Parathyroid adenoma (tissue), 2 donors: ENCODE measurements at regions not wholly inside any gene's neighbourhood (a gene's known extent, or its start where the extent isn't known, plus 50 kb on each side); places are given as distances from the start of the nearest gene placed in this dataset.

Source experiments
- H2AFZ ChIP-seq: fragments of 300-600 bp; sonication (generic); one replicate; pipeline ENCODE4 v1.7.0; 2017; ENCODE audit warnings: antibody characterized with exemption, mild to moderate bottlenecking
- H3K27ac ChIP-seq: fragments of 300-600 bp; sonication (generic); one replicate; pipeline ENCODE4 v1.7.0; 2017
- H3K27me3 ChIP-seq: fragments of 300-600 bp; sonication (generic); one replicate; pipeline ENCODE4 v1.7.0; 2017; ENCODE audit warnings: low read length; ENCODE audit not compliant: control insufficient read depth, insufficient read depth
- H3K36me3 ChIP-seq: fragments of 300-600 bp; sonication (generic); one replicate; pipeline ENCODE4 v1.7.0; 2017; ENCODE audit warnings: low read length; ENCODE audit not compliant: control insufficient read depth, insufficient read depth
- H3K4me1 ChIP-seq: fragments of 300-600 bp; sonication (generic); one replicate; pipeline ENCODE4 v1.7.0; 2017; ENCODE audit warnings: control low read depth
- H3K4me2 ChIP-seq: fragments of 300-600 bp; sonication (generic); one replicate; pipeline ENCODE4 v1.7.0; 2017; ENCODE audit warnings: low read length
- H3K4me3 ChIP-seq: fragments of 300-600 bp; sonication (generic); one replicate; pipeline ENCODE4 v1.7.0; 2017; ENCODE audit warnings: low read depth, low read length
- H3K79me2 ChIP-seq: fragments of 300-600 bp; sonication (generic); one replicate; pipeline ENCODE4 v1.7.0; 2017; ENCODE audit warnings: control low read depth
- H3K9ac ChIP-seq: fragments of 300-600 bp; sonication (generic); one replicate; pipeline ENCODE4 v1.7.0; 2017; ENCODE audit warnings: mild to moderate bottlenecking
- H3K9me3 ChIP-seq: fragments of 300-600 bp; sonication (generic); one replicate; pipeline ENCODE4 v1.7.0; 2017; ENCODE audit warnings: low read length; ENCODE audit not compliant: control insufficient read depth
- TF ChIP-seq, protein P1 (sequence below): fragments of 300-600 bp; sonication (generic); IDR thresholded peaks from one replicate; pipeline ENCODE4 v1.7.0; 2017; ENCODE audit warnings: antibody characterized with exemption, mild to moderate bottlenecking
- donor health status: primary hyperparathyroidism.

DNA sequence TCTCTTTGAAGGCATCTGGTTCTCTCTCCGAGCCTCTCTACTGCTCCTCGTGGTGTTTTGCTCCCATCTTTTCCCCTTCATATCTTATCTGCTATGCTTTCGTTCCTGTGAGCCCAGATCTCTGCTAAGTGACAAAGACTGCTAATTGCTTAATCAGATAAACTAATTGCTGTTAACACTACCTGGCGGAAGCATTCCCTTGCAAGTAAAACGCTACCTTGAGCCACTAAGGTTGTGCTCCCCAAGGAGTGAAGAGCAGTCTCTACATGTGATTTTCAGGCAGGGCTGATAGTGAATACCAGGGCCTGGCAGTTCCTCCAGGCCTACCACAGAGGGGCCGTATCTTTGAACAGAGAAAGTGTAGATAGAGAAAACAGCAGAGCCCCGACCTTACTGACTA lies 244.0 kb upstream of the GATB start:
- Histone ChIP-seq H3K9ac (no peak overlapping the region), H3K4me1 (no peaks in the 10 kb centered on the region), H3K79me2 (no peaks in the 10 kb centered on the region), H3K4me2 (no peak overlapping the region), H3K27me3 (no peaks in the 10 kb centered on the region), H3K4me3 (no peak overlapping the region), H3K9me3 (no peaks in the 10 kb centered on the region), H3K36me3 (no peaks in the 10 kb centered on the region), H3K27ac (no peak overlapping the region), H2AFZ (no peak overlapping the region)
- TF ChIP-seq, protein P1, sequence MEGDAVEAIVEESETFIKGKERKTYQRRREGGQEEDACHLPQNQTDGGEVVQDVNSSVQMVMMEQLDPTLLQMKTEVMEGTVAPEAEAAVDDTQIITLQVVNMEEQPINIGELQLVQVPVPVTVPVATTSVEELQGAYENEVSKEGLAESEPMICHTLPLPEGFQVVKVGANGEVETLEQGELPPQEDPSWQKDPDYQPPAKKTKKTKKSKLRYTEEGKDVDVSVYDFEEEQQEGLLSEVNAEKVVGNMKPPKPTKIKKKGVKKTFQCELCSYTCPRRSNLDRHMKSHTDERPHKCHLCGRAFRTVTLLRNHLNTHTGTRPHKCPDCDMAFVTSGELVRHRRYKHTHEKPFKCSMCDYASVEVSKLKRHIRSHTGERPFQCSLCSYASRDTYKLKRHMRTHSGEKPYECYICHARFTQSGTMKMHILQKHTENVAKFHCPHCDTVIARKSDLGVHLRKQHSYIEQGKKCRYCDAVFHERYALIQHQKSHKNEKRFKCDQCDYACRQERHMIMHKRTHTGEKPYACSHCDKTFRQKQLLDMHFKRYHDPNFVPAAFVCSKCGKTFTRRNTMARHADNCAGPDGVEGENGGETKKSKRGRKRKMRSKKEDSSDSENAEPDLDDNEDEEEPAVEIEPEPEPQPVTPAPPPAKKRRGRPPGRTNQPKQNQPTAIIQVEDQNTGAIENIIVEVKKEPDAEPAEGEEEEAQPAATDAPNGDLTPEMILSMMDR, result no peak

DNA sequence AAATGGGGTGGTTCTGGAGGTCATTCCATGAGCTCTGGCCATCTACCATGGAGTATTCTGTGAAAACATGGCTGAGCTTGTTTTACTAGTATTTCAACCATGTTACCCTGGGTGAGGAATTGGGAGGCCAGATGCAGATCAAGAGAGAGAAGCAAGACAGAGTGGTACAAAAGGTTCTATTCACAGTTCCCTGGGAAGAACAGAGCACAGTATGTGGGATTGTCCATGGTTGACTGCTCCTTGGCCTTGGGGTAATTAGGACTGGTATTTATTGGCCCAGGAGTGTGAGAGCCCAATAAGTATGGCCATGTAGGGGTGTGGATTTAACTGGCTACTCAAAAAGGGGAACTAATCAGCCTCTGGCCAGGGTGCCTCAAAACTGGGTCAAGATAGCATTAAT lies 239.7 kb upstream of the GATB start:
- H3K4me3 ChIP-seq, result no peak overlapping the region
- H3K9ac ChIP-seq, result no peak overlapping the region
- H3K36me3 ChIP-seq, result no peaks in the 10 kb centered on the region
- H3K4me2 ChIP-seq, result no peak overlapping the region
- no peaks in the 10 kb centered on the region for H3K79me2 ChIP-seq
- TF ChIP-seq, protein P1, result no peak
- no peaks in the 10 kb centered on the region for H3K27me3 ChIP-seq
- H3K4me1 ChIP-seq, result no peaks in the 10 kb centered on the region
- no peak overlapping the region for H3K27ac ChIP-seq
- H2AFZ ChIP-seq, result no peak overlapping the region
- no peaks in the 10 kb centered on the region for H3K9me3 ChIP-seq

DNA sequence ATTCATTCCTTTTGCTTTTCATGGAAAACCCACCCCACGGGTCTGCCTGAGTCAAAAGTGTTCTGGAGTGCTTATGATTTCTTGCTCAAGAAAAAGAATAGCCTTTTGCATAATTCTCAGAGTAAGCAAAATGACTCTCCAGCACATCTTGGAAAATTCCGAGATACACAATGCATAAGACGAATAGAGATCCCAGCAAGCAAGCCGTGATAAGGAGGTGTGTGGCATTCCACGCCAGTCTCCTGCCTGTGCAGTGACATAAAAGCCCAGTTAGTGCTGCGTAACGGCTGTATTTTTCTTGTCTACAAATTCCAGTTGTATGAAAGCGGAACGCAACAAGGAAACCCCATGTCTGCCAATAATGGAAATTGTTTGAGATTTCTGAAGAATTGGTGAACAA lies 237.9 kb upstream of the GATB start:
- Histone ChIP-seq H3K9ac (no peak overlapping the region), H3K27ac (no peak overlapping the region), H2AFZ (no peak overlapping the region), H3K4me2 (no peak overlapping the region), H3K27me3 (no peaks in the 10 kb centered on the region), H3K79me2 (no peaks in the 10 kb centered on the region), H3K36me3 (no peaks in the 10 kb centered on the region), H3K9me3 (no peaks in the 10 kb centered on the region), H3K4me3 (no peak overlapping the region), H3K4me1 (no peaks in the 10 kb centered on the region)
- TF ChIP-seq, protein P1, result no peak

DNA sequence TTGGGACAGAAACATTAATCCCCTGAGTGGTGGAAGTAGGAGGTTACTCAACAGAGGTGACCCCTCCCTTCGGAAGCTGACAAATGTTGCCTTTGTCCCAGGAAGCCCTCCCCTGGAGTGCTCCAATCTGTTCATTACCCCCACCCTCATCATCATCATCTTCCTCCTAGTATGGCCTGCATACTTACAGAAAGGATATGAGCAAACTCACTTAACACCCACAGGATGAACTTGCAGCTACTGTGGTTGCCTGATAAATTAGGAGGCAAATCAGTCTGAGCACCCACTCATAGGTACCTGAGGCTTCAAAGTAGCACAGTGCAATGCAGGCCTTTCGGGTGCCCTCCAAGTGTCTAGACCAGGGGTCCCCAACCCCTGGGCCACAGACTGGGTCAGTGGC lies 236.7 kb upstream of the GATB start:
- Histone ChIP-seq H3K4me2 (no peak overlapping the region), H3K27me3 (no peaks in the 10 kb centered on the region), H3K9ac (no peak overlapping the region), H3K4me1 (no peaks in the 10 kb centered on the region), H3K79me2 (no peaks in the 10 kb centered on the region), H3K4me3 (no peak overlapping the region), H3K36me3 (no peaks in the 10 kb centered on the region), H2AFZ (no peak overlapping the region), H3K27ac (no peak overlapping the region), H3K9me3 (no peaks in the 10 kb centered on the region)
- TF ChIP-seq, protein P1, result no peak

DNA sequence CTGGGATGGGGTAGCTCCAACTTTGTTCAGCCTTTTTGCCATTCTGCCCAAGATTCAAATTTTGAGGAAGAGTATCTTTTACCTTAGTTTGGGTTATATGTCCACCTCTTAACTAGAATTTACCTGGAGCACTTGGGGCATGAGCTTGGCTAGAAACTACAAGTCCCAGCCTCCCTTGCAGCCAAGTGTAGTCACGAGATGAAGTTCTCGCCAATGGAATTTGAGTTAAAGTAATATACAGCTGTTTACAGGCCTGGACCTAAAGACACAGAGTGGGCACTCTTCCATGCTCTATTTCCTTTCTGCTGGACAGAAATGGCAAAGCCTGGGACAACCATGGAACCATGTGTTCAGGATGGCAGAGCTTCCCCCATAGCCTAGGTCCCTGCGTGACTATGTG lies 233.6 kb upstream of the GATB start:
- H3K4me3 ChIP-seq, result no peak overlapping the region
- no peaks in the 10 kb centered on the region for H3K9me3 ChIP-seq
- H3K9ac ChIP-seq, result no peak overlapping the region
- H3K4me1 ChIP-seq, result no peaks in the 10 kb centered on the region
- no peaks in the 10 kb centered on the region for H3K27me3 ChIP-seq
- H3K79me2 ChIP-seq, result no peaks in the 10 kb centered on the region
- no peak overlapping the region for H2AFZ ChIP-seq
- H3K4me2 ChIP-seq, result no peak overlapping the region
- H3K27ac ChIP-seq, result no peak overlapping the region
- H3K36me3 ChIP-seq, result no peaks in the 10 kb centered on the region
- TF ChIP-seq, protein P1, result no peak
